ENCODE measurements at regions not wholly inside any gene's neighbourhood (a gene's known extent, or its start where the extent isn't known, plus 50 kb on each side); places are given as distances from the start of the nearest gene placed in this dataset.

- TF ChIP-seq IRF3 (IDR thresholded peaks at IDR 0.05) (no peak), NR2C2 (IDR thresholded peaks at IDR 0.05; ENCODE audit: borderline replicate concordance, control insufficient read depth, insufficient read length, low read depth) (no peak), BCL11A (IDR thresholded peaks at IDR 0.05; ENCODE audit: low read depth, low read length) (no peak), ETV6 (conservative IDR thresholded peaks at IDR 0.05 in 1 of 2, IDR thresholded peaks at IDR 0.05 in 1 of 2; ENCODE audit: borderline replicate concordance in 1 of 2, low read depth in 1 of 2) (no peak), ZZZ3 (IDR thresholded peaks at IDR 0.05; ENCODE audit: control insufficient read depth, insufficient read length, low read depth) (no peak), JUND (IDR thresholded peaks at IDR 0.05; ENCODE audit: low read depth, low read length) (no peak)
These were observed 672.9 kb downstream of the HACE1 start (continued) for GRCh38 chr6:104186831-104187230.

GRCh38 chr6:104183816-104184435, 675.8 kb downstream of the HACE1 start:
- DNase-seq (ENCODE audit: low read depth, low spot score) (no peak), ATAC-seq (no peak), FAIRE-seq (no peak)
- CTCF ChIA-PET, result no interaction called here
- Histone ChIP-seq H3K4me1 (ENCODE audit: control insufficient read depth, insufficient read depth, low read length) (no peaks in the 10 kb centered on the region), H3K79me2 (ENCODE audit: control insufficient read depth, insufficient read depth, low read length) (no peaks in the 10 kb centered on the region), H3K27me3 (replicated peaks in 1 of 2; ENCODE audit: control insufficient read depth in 2 of 2, insufficient read depth in 2 of 2, low read length in 1 of 2) (no peaks in the 10 kb centered on the region), H3K9me3 (replicated peaks; ENCODE audit: control insufficient read depth, insufficient read depth, low read length) (no peaks in the 10 kb centered on the region), H3K9ac (ENCODE audit: control insufficient read depth, insufficient read depth, low read length) (no peak overlapping the region), H2AFZ (ENCODE audit: control insufficient read depth, low read depth, low read length) (no peak overlapping the region), H3K27ac (ENCODE audit: control insufficient read depth, insufficient read depth) (no peak overlapping the region), H3K36me3 (ENCODE audit: control insufficient read depth in 2 of 2, insufficient read depth in 2 of 2, low read length in 1 of 2) (no peaks in the 10 kb centered on the region), H3K4me3 (no peak overlapping the region), H4K20me1 (ENCODE audit: control insufficient read depth, insufficient read depth) (no peaks in the 10 kb centered on the region), H3K4me2 (ENCODE audit: control insufficient read depth, insufficient read depth) (no peak overlapping the region)
- BruUV-seq (replicated peaks), result no TSS peak
- POLR2A ChIA-PET, result no interaction called here
- 1% methylated on average over 3 of the region's 3 CpGs for WGBS (ENCODE audit: insufficient coverage, insufficient replicate concordance, low lambda C conversion rate, missing lambda C conversion rate)
- RAD21 ChIA-PET (ENCODE audit: unreplicated experiment), result no interaction called here
- SMC1A ChIA-PET (ENCODE audit: uncharacterized antibody, unreplicated experiment), result no interaction called here
- in situ Hi-C loops (cut with MboI) (no loop called here), intact Hi-C loops (cut with micrococcal nuclease; ENCODE audit: unreplicated experiment) (no loop called here)
- TF ChIP-seq GABPA (IDR thresholded peaks at IDR 0.05; ENCODE audit: low read depth) (no peak), ZBED1 (IDR thresholded peaks at IDR 0.05; ENCODE audit: borderline replicate concordance) (no peak), CUX1 (IDR thresholded peaks at IDR 0.05; ENCODE audit: insufficient replicate concordance, low read depth, low read length) (no peak), CBFB (IDR thresholded peaks at IDR 0.05; ENCODE audit: low read depth) (no peak), USF1 (IDR thresholded peaks at IDR 0.05; ENCODE audit: borderline replicate concordance, extremely low read length, insufficient read depth, low read depth, low read length) (no peak), E4F1 (IDR thresholded peaks at IDR 0.05; ENCODE audit: borderline replicate concordance, partially characterized antibody) (no peak), IRF4 (IDR thresholded peaks at IDR 0.05; ENCODE audit: low read depth, low read length) (no peak), ZZZ3 (IDR thresholded peaks at IDR 0.05; ENCODE audit: control insufficient read depth, insufficient read length, low read depth) (no peak)
